NOMO-1 (cell line): ENCODE measurements at regions not wholly inside any gene's neighbourhood (a gene's known extent, or its start where the extent isn't known, plus 50 kb on each side); places are given as distances from the start of the nearest gene placed in this dataset.
"Not testable (repeated sequence)": the region's sequence is repeated elsewhere in the genome, so short reads cannot be mapped to it uniquely, and the experiment has no call there.

Experiments
- DNase-seq, 2 experiments: peaks; one replicate each; lab custom pipeline; 2025; ENCODE audit not compliant: unreplicated experiment in 2 of 2; lab: John Stamatoyannopoulos, UW

DNA sequence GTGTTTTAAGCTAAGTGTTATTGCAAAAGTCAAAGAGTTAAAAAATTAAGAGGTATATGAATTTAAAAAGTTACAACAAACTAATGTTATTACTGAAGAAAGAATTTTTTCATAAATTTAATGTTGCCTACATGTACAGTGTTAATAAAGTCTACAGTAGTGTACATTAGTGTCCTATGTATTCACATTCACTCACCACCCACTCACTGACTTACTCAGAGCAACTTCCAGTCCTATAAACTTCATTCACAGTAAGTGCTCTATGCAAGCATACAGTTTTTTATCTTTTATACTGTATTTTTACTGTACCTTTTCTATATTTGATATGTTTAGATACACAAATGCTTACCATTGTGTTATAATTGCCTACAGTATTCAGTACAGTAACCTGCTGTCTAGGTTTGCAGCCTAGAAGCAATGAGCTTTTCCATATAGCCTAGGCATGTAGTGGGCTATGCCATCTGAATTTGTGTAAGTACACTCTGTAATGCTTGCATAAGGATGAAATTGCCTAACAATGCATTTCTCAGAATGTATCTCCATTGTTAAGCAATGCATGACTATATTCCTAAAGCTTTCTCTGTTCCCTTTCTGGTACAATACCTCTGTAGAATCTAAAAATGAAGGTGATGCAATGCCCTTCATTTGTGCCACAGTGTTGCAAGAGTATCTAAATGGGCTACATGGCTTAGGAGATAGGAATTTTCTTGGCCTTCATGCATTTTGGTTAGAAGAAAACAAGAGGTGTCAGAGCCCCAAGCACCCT lies 370.8 kb upstream of the NT5C1B start:
- DNase-seq, result no peak

DNA sequence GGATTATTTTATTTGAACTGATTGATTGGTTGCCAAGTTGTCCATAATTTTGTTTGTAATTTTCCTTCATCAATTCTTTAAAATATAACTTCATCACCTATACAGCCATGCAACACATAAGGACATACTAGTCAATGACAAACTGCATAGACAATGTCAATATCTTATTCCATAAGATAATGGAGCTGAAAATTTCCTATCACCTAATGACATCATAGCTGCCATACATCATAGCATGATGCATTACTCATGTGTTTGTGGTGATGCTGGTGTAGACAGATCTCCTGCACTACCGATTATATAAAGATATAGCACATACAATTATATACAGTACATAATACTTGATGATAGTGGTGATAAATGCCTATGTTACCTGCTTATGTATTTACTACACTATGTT lies 369.8 kb upstream of the NT5C1B start:
- no peak for DNase-seq

DNA sequence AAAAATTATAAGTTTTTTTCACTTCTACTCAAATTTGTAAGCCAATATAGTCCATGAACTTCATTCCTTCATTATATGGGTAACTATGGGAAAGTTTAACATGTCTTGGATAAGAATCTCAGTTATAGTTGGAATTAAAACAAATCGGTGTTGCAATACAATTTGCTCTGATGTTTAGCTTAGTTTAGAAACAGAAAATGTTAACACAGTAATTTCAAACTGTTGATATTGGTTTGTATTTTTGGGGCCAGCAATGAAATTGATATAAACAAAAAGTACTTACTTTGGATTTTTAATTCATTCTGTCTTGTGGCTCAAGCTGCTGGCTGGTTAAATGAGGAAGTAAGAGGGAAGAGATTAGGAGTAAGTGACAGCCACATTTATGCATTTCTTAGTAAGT lies 368.5 kb upstream of the NT5C1B start:
- DNase-seq, result no peak

DNA sequence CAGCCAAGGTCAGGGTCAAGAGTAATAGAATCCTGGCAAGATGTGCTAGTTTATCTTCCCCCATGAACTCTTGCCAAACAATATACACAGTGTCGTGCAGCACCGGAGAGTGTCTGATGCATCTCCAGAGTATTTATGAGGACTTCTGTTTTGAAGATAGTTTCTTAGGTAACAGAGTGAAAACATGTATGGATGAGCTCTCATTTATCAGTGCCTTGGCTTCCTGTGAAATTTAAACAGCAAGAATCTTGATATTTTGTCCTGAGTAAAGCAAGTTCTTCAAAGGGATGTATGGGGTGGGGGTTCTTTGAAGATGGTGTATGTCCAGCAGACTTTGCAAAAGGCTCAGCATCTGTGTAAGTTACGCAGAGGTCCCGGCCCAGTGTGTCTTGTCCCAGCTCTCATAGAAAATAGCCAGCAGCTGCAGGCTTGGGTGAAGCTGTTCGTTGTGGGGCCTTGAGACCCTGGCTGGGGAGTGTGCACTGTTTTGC lies 361.0 kb upstream of the NT5C1B start:
- no peak for DNase-seq

DNA sequence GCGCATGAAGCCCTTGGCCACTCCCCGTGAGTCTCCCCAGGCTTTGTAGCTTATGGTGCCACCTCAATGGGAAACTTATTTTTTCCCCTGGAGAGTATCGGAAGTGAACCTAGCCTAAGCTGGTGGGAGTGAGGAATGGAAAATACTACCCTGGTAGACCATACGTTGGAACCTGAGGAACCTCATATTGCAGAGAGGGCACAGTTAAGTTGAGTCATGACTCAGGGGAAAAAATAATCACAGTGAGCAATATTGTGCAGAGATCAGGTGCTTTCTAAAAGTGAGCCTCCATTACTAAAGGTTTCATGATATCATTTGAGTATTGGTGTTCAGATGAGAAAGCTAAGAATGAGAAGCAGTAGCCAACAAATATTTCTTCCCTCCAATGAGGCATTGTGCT lies 360.5 kb upstream of the NT5C1B start:
- no peak for DNase-seq

DNA sequence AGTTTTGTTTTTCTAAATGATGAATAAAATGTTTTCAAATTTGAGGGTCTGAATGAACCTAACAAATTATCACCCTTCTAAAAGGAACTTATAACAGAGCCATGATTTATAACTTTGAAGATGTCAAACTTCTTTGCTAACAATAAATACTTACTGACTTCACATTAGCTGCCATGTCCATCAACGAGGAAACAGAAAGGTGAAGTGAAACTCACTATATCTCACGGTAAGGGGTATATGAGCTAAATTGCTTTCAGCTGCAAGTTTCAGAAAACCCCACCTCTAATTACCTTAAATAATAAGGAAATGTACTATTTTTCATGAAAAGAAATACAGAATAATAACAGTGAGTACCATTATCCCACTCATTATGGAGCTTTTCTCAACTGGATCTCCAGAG lies 350.8 kb upstream of the NT5C1B start:
- no peak for DNase-seq

DNA sequence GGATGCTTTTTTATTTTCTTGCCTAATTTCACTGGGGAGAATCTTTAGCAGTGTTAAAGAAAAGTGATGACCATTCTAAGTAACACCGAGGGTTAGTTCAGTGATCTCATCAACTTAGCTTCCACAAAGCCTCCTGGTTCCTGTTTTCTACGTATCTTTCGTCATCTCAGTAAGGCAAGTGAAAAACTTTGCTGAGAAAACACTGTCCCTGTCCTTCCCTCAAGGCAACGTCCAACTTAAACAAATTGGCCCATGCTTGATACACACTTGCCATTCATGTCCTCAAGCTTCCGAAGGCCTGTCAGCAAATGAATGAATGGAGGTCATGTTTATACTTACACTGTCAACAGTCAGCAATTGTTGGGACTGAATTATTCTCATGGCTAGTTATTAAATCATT lies 350.4 kb upstream of the NT5C1B start:
- not testable (repeated sequence) for DNase-seq

DNA sequence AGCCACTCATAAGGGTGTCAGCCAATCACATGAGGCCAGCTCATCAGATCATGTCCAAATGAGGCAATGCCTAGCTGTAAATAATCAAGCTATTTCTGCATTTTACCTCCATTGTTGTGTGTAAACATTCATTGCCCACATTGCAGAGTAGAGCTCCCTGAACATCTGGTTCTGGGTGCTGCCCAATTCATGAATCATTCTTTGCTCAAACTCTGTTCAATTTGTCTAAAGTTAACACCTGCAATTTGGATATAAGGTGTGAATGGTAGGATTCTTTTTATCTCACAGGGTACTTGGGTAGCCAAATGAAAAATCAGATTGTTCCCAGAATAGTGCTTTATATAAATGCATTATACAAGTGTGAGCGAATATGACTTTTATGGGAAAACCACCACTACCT lies 345.5 kb upstream of the NT5C1B start:
- DNase-seq, result no peak

DNA sequence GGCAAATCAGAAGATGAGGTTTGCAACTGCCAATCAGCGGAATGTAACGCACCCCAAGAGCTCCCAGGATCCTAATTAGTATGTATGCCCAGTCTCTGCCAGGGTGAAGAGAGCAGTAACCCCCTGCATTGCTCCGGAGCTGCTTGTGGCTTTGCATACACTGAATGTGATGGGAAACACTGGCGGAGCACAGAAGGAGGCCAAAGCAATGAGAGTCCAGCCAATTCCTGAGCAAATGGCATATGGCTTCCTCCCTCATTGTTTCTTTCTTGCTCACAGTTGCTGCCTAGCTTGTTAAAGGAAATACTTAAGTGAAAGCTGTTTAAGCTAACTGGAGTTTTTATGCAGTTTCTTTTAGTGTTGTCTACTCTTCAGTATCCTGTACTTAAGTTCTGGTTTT lies 343.5 kb upstream of the NT5C1B start:
- no peak for DNase-seq

DNA sequence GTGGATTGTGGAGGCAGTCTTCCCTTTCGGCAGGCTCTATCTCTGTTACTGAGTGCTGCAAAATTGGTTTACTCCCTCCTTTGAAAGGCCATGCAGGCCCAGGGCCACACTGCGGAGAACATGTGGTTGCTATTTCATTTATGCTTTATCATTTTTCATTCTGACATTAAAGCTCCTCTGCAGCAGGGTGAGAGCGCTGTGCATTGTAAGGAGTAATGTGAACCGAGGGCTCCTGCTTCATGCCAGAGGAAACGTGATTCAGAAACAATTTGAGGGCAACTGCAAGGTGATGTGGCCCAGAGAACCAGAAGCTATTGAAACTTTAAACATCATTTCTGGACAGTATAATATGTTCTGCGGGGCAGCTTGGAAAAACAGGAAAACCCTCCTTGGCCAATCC lies 341.6 kb upstream of the NT5C1B start:
- no peak for DNase-seq

DNA sequence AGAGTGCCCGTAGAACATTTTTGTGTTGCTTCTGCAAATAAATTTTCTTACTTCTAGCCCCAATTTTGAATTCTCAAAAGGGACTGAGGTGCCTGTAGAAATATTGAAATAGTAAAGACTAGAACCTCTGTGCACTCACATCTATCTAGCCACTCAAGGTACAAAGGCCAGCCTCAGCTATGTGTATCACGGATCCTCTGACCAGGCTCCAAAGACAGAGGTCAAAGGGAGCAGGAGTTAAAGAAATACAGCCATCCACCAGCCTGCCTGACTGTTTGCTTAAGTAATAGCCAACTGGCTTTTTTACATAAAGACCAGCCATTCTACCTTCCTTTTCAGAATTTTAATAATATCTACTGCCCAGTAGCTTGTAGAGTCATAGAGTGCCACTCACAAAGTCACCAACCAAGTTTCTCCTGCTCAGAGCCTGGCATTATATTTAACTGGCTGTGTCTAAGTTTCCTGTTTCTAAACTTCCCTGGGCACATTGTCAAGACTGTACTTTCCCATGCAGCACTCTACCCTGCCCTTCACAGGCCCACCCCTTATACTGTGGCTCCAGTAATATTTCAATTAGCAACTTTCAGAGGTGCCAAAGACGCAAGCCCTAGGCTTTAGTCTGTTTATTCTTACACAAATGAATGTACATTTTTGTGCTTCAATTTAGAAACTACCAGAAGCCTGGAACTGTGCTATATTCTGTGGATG lies 338.3 kb upstream of the NT5C1B start:
- DNase-seq, result no peak

DNA sequence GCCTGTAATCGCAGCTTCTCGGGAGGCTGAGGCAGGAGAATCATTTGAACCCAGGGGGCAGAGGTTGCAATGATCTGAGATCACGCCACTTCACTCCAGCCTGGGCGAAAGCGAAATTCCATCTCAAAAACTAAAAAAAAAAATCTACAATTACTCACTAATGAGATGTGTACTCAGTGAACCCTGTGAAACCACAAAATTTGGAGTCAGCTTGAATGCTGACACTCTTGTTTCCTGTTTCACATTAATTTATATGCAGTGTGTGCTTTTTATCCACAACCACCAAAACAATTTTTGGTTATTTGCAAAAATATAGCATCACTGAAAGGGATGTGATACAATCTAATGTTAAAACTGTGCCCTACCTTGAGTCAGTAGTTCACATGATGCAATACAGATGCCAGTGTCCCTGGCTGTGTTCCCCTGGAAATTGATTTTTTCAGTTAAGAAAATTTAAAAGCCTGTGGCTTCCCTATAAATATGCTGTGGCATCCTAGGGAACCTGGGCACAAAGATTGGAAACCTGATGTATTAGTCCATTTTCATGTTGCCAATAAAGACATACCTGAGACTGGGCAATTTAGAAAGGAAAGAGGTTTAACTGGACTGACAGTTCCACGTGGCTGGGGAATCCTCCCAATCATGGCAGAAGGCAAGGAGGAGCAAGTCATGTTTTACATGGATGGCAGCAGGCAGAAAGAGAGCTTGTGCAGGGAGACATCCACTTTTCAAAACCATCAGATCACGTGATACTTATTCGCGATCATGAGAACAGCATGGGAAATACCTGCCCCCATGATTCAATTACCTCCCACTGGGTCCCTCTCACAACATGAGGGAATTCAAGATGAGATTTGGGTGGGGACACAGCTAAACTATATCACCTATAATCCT lies 337.5 kb upstream of the NT5C1B start:
- DNase-seq, result no peak

DNA sequence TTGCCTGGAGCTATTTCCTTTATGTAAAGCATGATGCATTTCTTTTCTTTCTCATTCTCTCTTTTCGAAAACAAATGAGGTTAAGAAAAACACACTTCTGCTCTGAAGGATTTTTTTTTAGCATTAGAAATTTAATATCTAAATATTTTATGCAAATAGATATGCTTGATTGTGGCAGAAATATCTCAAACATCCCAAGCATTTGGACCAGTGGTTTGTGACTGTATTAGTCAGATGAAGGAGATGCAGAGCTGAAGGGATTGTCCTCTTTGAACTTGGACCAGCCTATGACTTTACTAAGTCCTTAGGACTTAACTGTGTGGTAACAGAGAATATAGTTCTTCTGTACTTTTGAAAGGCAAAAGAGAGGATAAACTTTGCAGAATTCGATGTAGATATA lies 335.9 kb upstream of the NT5C1B start:
- DNase-seq, result no peak

DNA sequence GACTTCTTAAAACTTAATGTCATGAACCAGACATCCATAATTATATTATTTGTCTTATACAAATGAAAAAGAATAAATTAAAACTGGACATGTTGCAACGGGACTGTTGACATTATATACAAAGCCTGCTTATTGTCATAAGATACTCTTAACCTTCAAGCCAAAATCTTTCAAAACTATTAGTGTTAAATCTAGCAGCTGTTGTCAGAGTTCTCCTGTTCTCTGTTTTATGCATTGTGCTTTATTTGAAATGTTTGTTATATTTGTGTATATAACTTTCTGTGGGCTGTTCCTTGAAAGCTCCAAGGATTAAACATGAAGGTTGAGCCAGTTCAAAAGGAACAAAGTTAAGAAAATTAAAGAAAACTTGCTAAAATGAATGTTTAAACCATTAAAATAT lies 335.5 kb upstream of the NT5C1B start:
- DNase-seq, result no peak

DNA sequence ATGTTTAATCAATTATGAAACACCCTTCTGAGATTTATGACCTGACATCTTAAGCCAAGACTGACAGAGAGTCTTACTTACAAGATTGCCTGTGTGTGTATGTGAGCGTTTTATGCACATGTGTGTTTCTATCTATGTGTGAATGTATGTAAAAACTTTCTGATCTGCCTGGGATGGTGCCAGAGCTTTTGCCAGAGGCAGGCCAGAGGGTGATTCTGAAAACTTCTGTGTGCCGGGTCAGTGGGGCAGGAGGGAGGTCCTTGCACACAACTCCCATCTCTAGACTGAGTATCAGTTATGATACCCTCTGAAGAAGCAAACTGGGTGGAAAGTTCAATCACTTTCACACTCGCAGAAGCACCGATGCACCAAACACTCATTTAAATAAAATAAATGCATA lies 335.0 kb upstream of the NT5C1B start:
- DNase-seq, result no peak

DNA sequence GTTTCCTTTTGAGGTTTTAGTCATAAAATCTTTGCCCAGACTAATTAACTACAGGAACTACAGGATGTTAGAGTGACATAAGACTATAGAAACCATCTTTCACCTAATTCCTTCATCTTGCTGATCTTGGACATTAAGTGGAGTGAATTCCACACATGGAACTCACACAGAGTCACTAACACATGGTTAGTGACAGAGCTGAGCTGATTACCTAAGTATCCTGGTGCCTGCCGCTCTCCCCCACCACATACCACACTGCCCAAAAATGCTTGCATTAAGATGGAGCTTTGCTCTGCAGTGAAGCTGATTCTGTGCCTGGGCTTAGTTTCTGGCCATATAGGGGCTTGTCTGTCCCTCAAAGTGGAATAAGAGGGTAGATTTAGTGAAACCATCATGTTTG lies 332.9 kb upstream of the NT5C1B start:
- no peak for DNase-seq

DNA sequence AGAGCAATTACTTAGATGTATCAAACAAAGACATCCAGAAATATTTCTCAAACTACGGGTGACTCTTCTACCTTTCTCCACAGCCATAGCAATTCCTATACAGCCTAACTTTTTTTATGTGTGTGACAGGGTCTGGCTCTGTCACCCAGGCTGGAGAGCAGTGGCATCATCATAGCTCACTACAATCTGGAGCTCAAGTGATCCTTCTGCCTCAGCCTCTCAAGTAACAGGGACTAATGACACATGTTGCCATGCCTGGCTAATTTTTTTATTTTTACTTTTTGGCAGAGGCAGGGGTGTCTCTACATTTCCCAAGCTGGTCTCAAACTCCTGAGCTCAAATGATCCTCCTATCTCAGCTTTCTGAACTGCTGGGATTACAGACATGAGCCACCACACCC lies 328.9 kb upstream of the NT5C1B start:
- no peak for DNase-seq

DNA sequence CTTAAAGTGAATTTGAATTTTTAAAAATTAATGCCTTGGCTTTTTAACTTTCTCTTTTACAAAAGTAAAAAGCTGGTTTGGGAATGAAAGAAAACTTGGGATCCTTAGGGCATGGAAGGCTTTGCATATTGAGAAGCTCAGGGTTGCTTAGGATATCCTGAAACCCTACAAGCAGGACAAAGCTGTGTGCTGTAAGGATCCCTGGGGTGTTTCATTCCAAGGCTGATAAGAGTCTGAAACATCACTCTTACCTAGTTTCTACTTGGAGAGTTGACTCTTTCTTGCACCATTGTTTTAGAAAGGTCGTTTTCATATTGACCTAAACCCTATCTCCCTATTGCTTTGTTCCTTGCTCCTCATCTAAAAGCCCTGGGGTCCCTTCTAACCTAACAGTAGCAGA lies 325.9 kb upstream of the NT5C1B start:
- DNase-seq, result no peak

DNA sequence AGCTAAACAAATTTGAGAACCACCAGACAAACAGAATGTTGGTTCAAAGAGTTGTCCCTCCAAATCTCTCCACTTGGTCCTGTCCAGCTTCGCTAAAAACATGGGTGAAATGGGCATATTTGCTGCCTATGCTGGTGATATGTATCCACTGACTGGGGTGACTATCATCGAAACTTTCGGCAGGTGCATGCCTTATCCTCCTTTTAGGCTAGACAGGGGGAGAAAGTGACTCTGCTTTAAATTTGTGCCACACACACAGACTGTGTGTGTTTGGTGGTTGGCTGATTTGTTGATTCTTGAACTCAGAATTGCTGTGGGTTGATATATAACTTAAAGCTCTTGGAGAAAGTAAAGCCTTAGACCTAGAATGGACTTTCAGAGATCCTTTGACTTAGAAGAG lies 324.1 kb upstream of the NT5C1B start:
- no peak for DNase-seq

DNA sequence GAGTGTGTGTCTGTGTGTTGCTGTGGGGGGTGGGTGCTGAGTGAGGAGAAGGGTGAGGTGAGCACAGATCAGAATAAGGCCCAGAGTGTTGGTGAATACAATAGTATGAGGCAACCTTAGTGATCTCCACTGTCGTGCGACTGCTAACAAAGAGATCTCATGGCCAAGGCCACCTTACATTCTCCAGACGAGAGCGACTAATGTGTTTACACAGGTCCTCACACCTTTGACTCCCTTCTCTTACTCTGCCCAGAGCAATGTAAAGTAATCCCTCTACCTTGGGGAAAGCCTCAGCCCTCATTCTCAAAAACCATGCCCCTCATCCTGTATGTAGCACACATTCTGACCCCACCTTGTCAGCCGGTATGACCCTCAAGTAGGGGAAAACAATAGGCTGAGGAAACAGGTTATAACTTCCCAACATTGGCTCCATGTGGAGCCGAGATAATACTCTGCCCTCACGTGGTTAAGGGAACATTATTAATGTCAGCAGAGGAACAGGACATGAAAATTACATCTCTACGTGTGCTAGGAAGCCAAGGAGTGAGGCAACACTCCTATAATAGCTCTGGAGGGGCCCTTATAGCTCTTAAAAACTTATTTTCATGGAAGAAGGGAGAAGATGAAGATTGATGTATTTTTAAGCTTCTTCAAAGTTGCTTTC lies 323.0 kb upstream of the NT5C1B start:
- DNase-seq, result no peak

DNA sequence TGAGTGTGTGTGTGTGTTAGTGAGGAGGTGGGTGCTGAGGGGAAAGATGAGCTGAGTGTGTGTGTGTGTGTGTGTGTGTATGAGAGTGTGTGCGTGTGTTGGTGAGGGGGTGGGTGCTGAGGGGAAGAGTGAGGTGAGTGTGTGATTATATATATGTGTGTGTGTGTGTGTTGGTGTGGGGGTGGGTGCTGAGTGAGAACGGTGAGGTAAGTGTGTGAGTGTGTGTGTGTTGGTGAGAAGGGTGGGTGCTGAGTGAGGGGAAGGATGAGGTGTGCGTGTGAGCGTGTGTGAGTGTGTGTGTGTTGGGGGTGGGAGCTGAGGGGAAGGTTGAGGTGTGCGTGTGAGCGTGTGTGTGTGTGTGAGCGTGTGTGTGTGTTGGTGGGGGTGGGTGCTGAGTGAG lies 322.0 kb upstream of the NT5C1B start:
- DNase-seq, result no peak
